GM18505 (cell line): ENCODE measurements at regions not wholly inside any gene's neighbourhood (a gene's known extent, or its start where the extent isn't known, plus 50 kb on each side); places are given as distances from the start of the nearest gene placed in this dataset.
"Not testable (repeated sequence)": the region's sequence is repeated elsewhere in the genome, so short reads cannot be mapped to it uniquely, and the experiment has no call there.

Experiments
- ATAC-seq: cut with Tn5 transposase; IDR thresholded peaks from one replicate; pipeline ENCODE4 v1.9.1; 2021; ENCODE audit not compliant: unreplicated experiment
- POLR2A ChIP-seq: IDR thresholded peaks from 4 replicates; pipeline ENCODE4 v1.6.1; 2011; ENCODE audit warnings: borderline replicate concordance; ENCODE audit not compliant: insufficient read depth, insufficient read length; ENCODE audit errors: extremely low read depth

DNA sequence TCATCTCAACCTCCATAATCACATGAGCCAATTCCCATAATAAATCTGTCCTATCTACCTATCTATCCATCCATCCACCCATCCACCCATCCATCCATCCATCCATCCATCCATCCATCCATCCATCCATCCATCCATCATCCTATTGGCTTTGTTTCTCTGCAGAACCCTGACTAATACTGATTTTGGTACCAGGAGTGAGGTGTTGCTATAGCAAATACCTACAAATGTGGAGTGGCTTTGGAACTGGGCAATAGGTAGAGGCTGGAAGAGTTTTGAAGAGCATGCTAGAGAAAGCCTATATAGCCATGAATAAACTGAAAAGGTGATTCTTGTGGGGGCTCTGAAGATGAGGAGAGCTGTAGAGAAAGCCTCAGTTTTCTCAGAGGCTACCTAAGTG lies 88.7 kb upstream of the ANKRD28 start:
- TF ChIP-seq POLR2A = no peak
- no peak for ATAC-seq

DNA sequence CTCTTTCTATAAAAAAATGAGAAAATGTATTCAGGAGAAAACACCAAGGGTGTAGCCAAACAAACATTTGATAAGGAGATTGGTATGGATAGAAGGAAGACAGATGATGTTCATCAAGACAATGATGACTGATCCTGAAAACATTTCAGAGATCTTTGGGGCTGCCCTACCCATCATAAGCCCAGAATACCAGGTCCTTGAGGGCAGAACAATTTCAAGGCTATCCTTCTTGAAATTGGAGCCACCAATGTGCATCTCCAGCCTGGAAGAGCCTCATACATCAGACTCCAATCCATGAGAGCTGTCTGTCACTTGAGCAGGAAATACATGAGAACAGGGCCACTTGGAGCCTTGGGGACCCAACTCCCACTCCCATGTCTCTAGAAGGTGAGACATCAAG lies 89.5 kb upstream of the ANKRD28 start:
- TF ChIP-seq POLR2A = no peak
- ATAC-seq = no peak

DNA sequence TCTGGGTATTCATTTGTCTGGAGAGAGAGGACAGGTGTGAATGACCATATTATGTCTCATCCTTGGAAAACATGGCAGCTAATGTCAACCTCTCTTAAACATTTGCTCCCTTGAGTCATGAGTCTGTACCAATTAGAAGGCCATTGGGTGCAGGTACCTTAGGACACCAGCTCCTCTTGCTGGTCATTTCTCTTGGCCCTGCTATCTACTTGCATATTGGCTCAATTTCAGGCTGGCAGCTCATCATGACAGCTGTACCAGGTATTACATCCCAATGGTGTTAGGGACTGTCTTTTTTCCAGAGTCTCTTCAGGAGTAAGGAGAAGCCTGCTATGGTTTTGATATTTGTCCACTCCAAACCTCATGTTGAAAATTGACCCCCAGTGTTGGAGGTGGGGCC lies 92.2 kb upstream of the ANKRD28 start:
- ATAC-seq = no peak
- TF ChIP-seq POLR2A = no peak

DNA sequence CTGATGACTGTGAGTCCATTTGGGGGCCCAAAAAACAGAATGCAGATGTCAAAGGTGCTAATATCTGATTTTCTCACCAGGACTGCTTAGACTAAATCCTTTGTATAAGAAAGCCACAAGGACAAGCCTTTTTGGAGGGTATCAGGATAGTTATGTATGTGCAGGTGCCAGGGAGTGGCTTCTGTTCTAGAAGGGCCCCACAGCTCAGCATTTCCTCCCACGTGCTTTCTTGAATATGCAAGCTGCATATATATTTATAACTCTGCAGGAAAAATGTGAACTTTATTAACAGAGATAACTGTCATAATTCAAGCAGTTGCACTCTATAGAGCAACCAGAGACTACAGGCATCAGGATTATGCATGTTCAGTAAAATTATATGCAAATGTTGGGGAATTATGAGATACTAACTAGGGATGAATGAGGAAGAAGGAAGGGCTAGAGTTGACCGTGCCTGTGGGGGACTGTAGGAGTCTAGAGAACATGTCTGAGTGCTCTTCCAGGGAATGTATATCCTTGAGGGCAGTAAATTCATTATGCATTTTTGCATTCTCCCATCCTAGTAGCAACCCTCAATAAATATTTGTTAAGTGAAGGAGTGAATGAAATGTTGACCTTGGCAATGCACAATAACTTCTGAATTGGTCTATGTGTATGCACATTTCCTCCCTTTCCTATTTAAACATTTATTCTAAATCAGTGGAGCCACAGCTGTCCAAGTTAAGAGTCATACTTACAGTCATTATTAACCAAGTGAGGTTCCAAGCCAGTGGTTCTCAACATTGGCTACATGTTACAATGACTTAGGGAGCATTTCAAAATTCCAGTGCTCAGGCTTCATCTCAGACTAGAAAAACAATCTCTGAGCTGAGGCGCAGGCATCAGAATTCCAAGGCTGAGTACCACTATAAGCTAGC lies 94.8 kb upstream of the ANKRD28 start:
- TF ChIP-seq POLR2A = no peak
- no peak for ATAC-seq

GRCh38 chr3:15894382-15894781 lies 96.6 kb upstream of the ANKRD28 start:
- ATAC-seq = no peak
- no peak for TF ChIP-seq POLR2A

DNA sequence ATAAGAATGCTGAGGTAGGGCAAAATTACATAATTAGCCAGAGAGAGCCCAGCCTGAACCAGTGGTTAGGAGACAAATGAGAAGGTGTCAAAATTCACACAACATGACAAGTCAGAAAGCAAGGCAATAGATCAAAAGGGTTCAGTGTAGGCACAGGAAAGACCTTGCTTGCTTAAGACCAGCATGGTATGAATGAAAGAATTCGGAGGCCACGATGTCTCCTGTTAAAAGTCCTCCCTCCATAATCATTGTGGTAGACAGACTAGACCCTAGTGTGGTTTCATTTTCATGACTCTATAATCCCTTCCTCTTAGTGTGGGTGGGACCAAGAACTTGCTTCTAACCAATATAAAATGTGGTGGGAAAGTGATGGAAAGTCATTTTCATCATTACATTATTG lies 98.7 kb upstream of the ANKRD28 start:
- no peak for ATAC-seq
- TF ChIP-seq POLR2A = no peak

DNA sequence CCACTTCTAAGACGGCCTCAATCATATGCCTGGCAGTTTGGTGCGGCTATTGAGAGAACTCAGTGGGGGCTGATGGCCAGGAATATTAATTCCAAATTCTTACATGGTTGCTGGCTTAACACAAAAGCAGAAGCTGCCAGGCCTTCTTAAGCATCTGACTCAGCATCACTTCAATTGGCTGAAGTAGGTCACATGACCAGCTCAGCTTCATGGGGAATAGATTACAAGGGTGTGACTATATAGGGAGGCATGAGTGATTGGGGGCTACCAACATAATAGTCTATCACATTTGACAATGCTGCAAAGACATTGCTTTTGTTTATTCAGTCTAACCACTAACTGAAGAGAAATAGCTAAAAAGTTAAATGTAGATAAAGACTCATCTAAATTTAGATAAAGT lies 101.6 kb upstream of the ANKRD28 start:
- ATAC-seq = no peak
- TF ChIP-seq POLR2A = no peak

GRCh38 chr3:15903164-15903563 lies 105.4 kb upstream of the ANKRD28 start:
- no peak for ATAC-seq
- TF ChIP-seq POLR2A = no peak

- no peak for TF ChIP-seq POLR2A
- ATAC-seq = no peak
These were observed 106.3 kb upstream of the ANKRD28 start for GRCh38 chr3:15903759-15904720.

DNA sequence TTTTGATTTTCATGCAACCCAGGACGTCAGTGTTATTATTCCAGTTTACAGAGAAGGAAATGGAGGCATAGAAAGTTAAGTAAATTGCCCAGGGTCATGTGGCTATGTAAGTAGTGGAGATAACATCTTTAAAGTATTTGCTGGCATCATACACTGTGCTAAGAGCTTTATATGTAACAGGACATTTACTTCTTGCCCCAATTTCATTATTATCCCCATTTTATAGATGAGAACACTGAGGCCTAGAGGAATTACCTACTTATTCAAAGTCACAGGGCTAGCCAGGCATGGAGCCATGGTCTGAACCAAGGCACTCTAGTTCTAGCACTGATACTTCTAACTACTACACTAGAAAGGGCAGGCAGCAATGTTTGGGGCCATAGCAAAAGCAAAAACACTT lies 107.3 kb upstream of the ANKRD28 start:
- no peak for TF ChIP-seq POLR2A
- no peak for ATAC-seq

- not testable (repeated sequence) for ATAC-seq
These were observed 109.6 kb upstream of the ANKRD28 start for GRCh38 chr3:15907403-15907802.

DNA sequence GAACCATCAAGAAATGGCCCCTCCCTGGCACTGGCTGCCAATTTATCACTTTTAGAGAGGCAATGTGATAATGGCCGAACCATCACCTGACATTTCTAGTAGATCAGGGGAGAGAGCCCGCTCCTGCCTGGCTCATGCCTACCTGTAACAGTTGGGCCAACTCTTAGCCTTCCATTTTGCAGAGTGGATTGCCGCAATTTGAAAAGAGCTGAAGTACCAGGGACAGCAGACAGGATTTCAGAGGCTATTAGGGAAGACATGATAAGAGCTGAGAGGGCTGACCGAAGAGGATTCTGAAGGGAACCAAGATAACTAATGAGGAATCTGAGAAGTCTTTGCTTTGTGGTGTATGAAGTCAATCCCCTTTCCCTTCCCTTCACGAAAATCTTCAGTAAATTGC lies 121.2 kb upstream of the ANKRD28 start:
- no peak for ATAC-seq
- no peak for TF ChIP-seq POLR2A

- no peak for ATAC-seq
- no peak for TF ChIP-seq POLR2A
These were observed 122.2 kb upstream of the ANKRD28 start for GRCh38 chr3:15919971-15920370.
